Stimulated activated naive CD8-positive, alpha-beta T cell treated with anti-CD3 and anti-CD28 coated beads, Interleukin-15, Interleukin-2, amounts not matched to agents 100 U/mL and 50 U/mL, for 24 hours (primary cell): ENCODE measurements at regions not wholly inside any gene's neighbourhood (a gene's known extent, or its start where the extent isn't known, plus 50 kb on each side); places are given as distances from the start of the nearest gene placed in this dataset.
"Not testable (repeated sequence)": the region's sequence is repeated elsewhere in the genome, so short reads cannot be mapped to it uniquely, and the experiment has no call there.

Source experiments
- ATAC-seq: fragments of 150-1000 bp; cut with Tn5 transposase; one replicate; pipeline ENCODE4 v1.10.0; 2021
- DNase-seq: peaks from one replicate; pipeline ENCODE4 v3.0.0; 2021

GRCh38 chr4:23084559-23085248, 392.0 kb downstream of the GBA3 start:
- no peak for DNase-seq
- no peak for ATAC-seq

GRCh38 chr4:23083391-23083790, 390.7 kb downstream of the GBA3 start:
- DNase-seq (no peak), ATAC-seq (no peak)

- not testable (repeated sequence) for DNase-seq, ATAC-seq
These were observed 387.4 kb downstream of the GBA3 start for GRCh38 chr4:23080171-23080570.

- ATAC-seq (no peak), DNase-seq (no peak)
These were observed 378.3 kb downstream of the GBA3 start for GRCh38 chr4:23070848-23071570.

- DNase-seq (no peak), ATAC-seq (no peak)
These were observed 376.0 kb downstream of the GBA3 start for GRCh38 chr4:23068756-23069155.

- ATAC-seq (no peak), DNase-seq (no peak)
These were observed 375.6 kb downstream of the GBA3 start for GRCh38 chr4:23068287-23068686.

GRCh38 chr4:23062188-23062587, 369.5 kb downstream of the GBA3 start:
- ATAC-seq (no peak), DNase-seq (no peak)

GRCh38 chr4:23061431-23061830, 368.7 kb downstream of the GBA3 start:
- DNase-seq, result no peak
- ATAC-seq, result no peak

GRCh38 chr4:23060776-23061175, 368.0 kb downstream of the GBA3 start:
- DNase-seq, result no peak
- no peak for ATAC-seq

- DNase-seq (no peak), ATAC-seq (no peak)
These were observed 365.5 kb downstream of the GBA3 start for GRCh38 chr4:23058165-23058776.

- ATAC-seq, result no peak
These were observed 348.8 kb downstream of the GBA3 start for GRCh38 chr4:23041501-23041900.

GRCh38 chr4:23040539-23040938, 347.8 kb downstream of the GBA3 start:
- no peak for ATAC-seq
- no peak for DNase-seq

More at GRCh38 chr4:23041501-23041900, 348.8 kb downstream of the GBA3 start:
- no peak for DNase-seq

GRCh38 chr4:23039818-23040217, 347.1 kb downstream of the GBA3 start:
- DNase-seq, result no peak

GRCh38 chr4:23038626-23039491, 346.1 kb downstream of the GBA3 start:
- no peak for ATAC-seq
- DNase-seq, result no peak

More at GRCh38 chr4:23039818-23040217, 347.1 kb downstream of the GBA3 start:
- ATAC-seq, result no peak

- DNase-seq (no peak), ATAC-seq (no peak)
These were observed 344.3 kb downstream of the GBA3 start for GRCh38 chr4:23036921-23037495.

GRCh38 chr4:23036503-23036902, 343.8 kb downstream of the GBA3 start:
- no peak for ATAC-seq
- no peak for DNase-seq

GRCh38 chr4:23035521-23036056, 342.9 kb downstream of the GBA3 start:
- no peak for DNase-seq
- ATAC-seq, result no peak

GRCh38 chr4:23034731-23035130, 342.0 kb downstream of the GBA3 start:
- no peak for ATAC-seq
- no peak for DNase-seq

GRCh38 chr4:23033796-23034195, 341.1 kb downstream of the GBA3 start:
- DNase-seq, result no peak
- ATAC-seq, result no peak

GRCh38 chr4:23028875-23029274, 336.1 kb downstream of the GBA3 start:
- DNase-seq, result no peak
- ATAC-seq, result no peak

GRCh38 chr4:23023666-23024065, 330.9 kb downstream of the GBA3 start:
- ATAC-seq (no peak), DNase-seq (no peak)

GRCh38 chr4:23023121-23023520, 330.4 kb downstream of the GBA3 start:
- DNase-seq (no peak), ATAC-seq (no peak)
